ENCODE measurements at regions not wholly inside any gene's neighbourhood (a gene's known extent, or its start where the extent isn't known, plus 50 kb on each side); places are given as distances from the start of the nearest gene placed in this dataset.

GRCh38 chr16:54538276-54538675 lies 251.7 kb upstream of the IRX3 start:
- no peak for TF ChIP-seq POLR2A (IDR thresholded peaks at IDR 0.05)
- TF ChIP-seq, protein P1, sequence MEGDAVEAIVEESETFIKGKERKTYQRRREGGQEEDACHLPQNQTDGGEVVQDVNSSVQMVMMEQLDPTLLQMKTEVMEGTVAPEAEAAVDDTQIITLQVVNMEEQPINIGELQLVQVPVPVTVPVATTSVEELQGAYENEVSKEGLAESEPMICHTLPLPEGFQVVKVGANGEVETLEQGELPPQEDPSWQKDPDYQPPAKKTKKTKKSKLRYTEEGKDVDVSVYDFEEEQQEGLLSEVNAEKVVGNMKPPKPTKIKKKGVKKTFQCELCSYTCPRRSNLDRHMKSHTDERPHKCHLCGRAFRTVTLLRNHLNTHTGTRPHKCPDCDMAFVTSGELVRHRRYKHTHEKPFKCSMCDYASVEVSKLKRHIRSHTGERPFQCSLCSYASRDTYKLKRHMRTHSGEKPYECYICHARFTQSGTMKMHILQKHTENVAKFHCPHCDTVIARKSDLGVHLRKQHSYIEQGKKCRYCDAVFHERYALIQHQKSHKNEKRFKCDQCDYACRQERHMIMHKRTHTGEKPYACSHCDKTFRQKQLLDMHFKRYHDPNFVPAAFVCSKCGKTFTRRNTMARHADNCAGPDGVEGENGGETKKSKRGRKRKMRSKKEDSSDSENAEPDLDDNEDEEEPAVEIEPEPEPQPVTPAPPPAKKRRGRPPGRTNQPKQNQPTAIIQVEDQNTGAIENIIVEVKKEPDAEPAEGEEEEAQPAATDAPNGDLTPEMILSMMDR (IDR thresholded peaks at IDR 0.05): no peak
